Osteoblast (primary cell): ENCODE measurements at regions not wholly inside any gene's neighbourhood (a gene's known extent, or its start where the extent isn't known, plus 50 kb on each side); places are given as distances from the start of the nearest gene placed in this dataset.
"Not testable (repeated sequence)": the region's sequence is repeated elsewhere in the genome, so short reads cannot be mapped to it uniquely, and the experiment has no call there.

ENCODE experiments used
- DNase-seq: peaks from one replicate; pipeline ENCODE4 v3.0.0; 2011; ENCODE audit warnings: low spot score, mixed read lengths; ENCODE audit not compliant: insufficient read length; ENCODE audit errors: missing footprints
- H2AFZ ChIP-seq: 2 replicates; pipeline ENCODE4 v1.6.0; 2011; ENCODE audit warnings: mild to moderate bottlenecking, low read length
- H3K27ac ChIP-seq: 2 replicates; pipeline ENCODE4 v1.5.1; 2011; ENCODE audit warnings: mild to moderate bottlenecking, low read depth, low read length, moderate library complexity
- H3K27me3 ChIP-seq: 2 replicates; pipeline ENCODE4 v1.6.0; 2012; ENCODE audit warnings: mild to moderate bottlenecking, control low read depth, inconsistent platforms, low read length, moderate library complexity; ENCODE audit not compliant: insufficient read depth
- H3K36me3 ChIP-seq: 2 replicates; pipeline ENCODE4 v1.5.1; 2011; ENCODE audit warnings: mild to moderate bottlenecking, low read length, control low read depth, moderate library complexity; ENCODE audit not compliant: insufficient read depth
- H3K4me1 ChIP-seq: 2 replicates; pipeline ENCODE4 v1.5.1; 2011; ENCODE audit warnings: mild to moderate bottlenecking, low read length, control low read depth, moderate library complexity; ENCODE audit not compliant: insufficient read depth
- H3K4me2 ChIP-seq: 2 replicates; pipeline ENCODE4 v1.6.0; 2011; ENCODE audit warnings: mild to moderate bottlenecking, low read length; ENCODE audit not compliant: insufficient read depth
- H3K4me3 ChIP-seq: fragments of 200-600 bp; sonication (generic); 3 replicates; pipeline ENCODE4 v1.5.1; 2012; ENCODE audit warnings: mild to moderate bottlenecking, low read length, inconsistent platforms; ENCODE audit not compliant: insufficient read depth
- H3K79me2 ChIP-seq: 2 replicates; pipeline ENCODE4 v1.6.0; 2012; ENCODE audit warnings: mild to moderate bottlenecking, low read length, control low read depth, inconsistent platforms; ENCODE audit not compliant: insufficient read depth
- H3K9me3 ChIP-seq: 2 replicates; pipeline ENCODE4 v1.5.1; 2011; ENCODE audit warnings: low read depth, low read length, control low read depth
- H4K20me1 ChIP-seq: 2 replicates; pipeline ENCODE4 v1.6.0; 2012; ENCODE audit warnings: mild to moderate bottlenecking, low read length, control low read depth; ENCODE audit not compliant: insufficient read depth
- CTCF ChIP-seq: IDR thresholded peaks from 2 replicates; pipeline ENCODE4 v1.5.1; 2011; ENCODE audit warnings: mild to moderate bottlenecking, low read depth, low read length, moderate library complexity; ENCODE audit errors: extremely low read depth

GRCh38 chr5:42948961-42949347, 91.2 kb downstream of the ANXA2R start:
- peak overlapping the region; percentile 91 for H3K27ac ChIP-seq
- TF ChIP-seq CTCF: no peak
- peaks cover 2% of the 10 kb centered on the region for H3K9me3 ChIP-seq
- H3K36me3 ChIP-seq: no peaks in the 10 kb centered on the region
- peaks cover 24% of the 10 kb centered on the region for H3K4me1 ChIP-seq
- peak; percentile 13 for DNase-seq
- H4K20me1 ChIP-seq: no peaks in the 10 kb centered on the region
- H3K79me2 ChIP-seq: peaks cover 24% of the 10 kb centered on the region
- peak overlapping the region; percentile 90 for H3K4me2 ChIP-seq
- H3K27me3 ChIP-seq: no peaks in the 10 kb centered on the region
- H2AFZ ChIP-seq: peak overlapping the region; percentile 90
- H3K4me3 ChIP-seq: peak overlapping the region; percentile 76

GRCh38 chr5:42944989-42945388, 95.1 kb downstream of the ANXA2R start:
- Histone ChIP-seq H3K27ac (peak overlapping the region; percentile 58), H3K4me3 (no peak overlapping the region), H3K79me2 (no peaks in the 10 kb centered on the region), H3K36me3 (no peaks in the 10 kb centered on the region), H3K9me3 (no peaks in the 10 kb centered on the region), H2AFZ (no peak overlapping the region), H3K4me1 (peaks cover 21% of the 10 kb centered on the region), H4K20me1 (no peaks in the 10 kb centered on the region), H3K4me2 (peak overlapping the region; percentile 23), H3K27me3 (no peaks in the 10 kb centered on the region)
- peak; percentile 94 for DNase-seq
- TF ChIP-seq CTCF: no peak

GRCh38 chr5:42943931-42944631, 96.0 kb downstream of the ANXA2R start:
- Histone ChIP-seq H3K79me2 (no peaks in the 10 kb centered on the region), H3K4me2 (peak overlapping the region; percentile 87), H3K27me3 (no peaks in the 10 kb centered on the region), H4K20me1 (no peaks in the 10 kb centered on the region), H3K4me3 (peak overlapping the region; percentile 68), H3K27ac (no peak overlapping the region), H3K36me3 (no peaks in the 10 kb centered on the region), H3K9me3 (no peaks in the 10 kb centered on the region), H2AFZ (peak overlapping the region; percentile 96), H3K4me1 (peaks cover 14% of the 10 kb centered on the region)
- TF ChIP-seq CTCF: no peak
- DNase-seq: peak; percentile 18

GRCh38 chr5:42940853-42941252, 99.3 kb downstream of the ANXA2R start:
- Histone ChIP-seq H3K9me3 (no peaks in the 10 kb centered on the region), H3K4me2 (no peak overlapping the region), H3K27me3 (no peaks in the 10 kb centered on the region), H3K4me3 (no peak overlapping the region), H3K36me3 (no peaks in the 10 kb centered on the region), H3K79me2 (no peaks in the 10 kb centered on the region), H3K4me1 (peaks cover 10% of the 10 kb centered on the region), H2AFZ (no peak overlapping the region), H3K27ac (no peak overlapping the region), H4K20me1 (no peaks in the 10 kb centered on the region)
- no peak for DNase-seq
- TF ChIP-seq CTCF: no peak

- not testable (repeated sequence) for H4K20me1 ChIP-seq, H3K4me3 ChIP-seq, H3K4me2 ChIP-seq, H3K79me2 ChIP-seq, H2AFZ ChIP-seq, H3K4me1 ChIP-seq, DNase-seq, H3K36me3 ChIP-seq, H3K9me3 ChIP-seq, H3K27ac ChIP-seq, H3K27me3 ChIP-seq
Observed at GRCh38 chr5:42932011-42932410, 108.1 kb downstream of the ANXA2R start.

GRCh38 chr5:42931451-42931850, 108.7 kb downstream of the ANXA2R start:
- not testable (repeated sequence) for H3K4me1 ChIP-seq, H4K20me1 ChIP-seq, H2AFZ ChIP-seq, DNase-seq, H3K9me3 ChIP-seq, H3K4me2 ChIP-seq, H3K36me3 ChIP-seq, H3K79me2 ChIP-seq, H3K27ac ChIP-seq, H3K4me3 ChIP-seq, H3K27me3 ChIP-seq
